Upper lobe of left lung (tissue), 6 donors: ENCODE measurements at regions not wholly inside any gene's neighbourhood (a gene's known extent, or its start where the extent isn't known, plus 50 kb on each side); places are given as distances from the start of the nearest gene placed in this dataset.

Source experiments
- ATAC-seq, 2 donors: fragments of 200-7000 bp; cut with Tn5 transposase; one replicate each; pipeline ENCODE4 v1.9.1; 2022; ENCODE audit warnings: mild to moderate bottlenecking in 2 of 2, moderate library complexity in 2 of 2; ENCODE audit not compliant: low FRiP score in 2 of 2
- DNase-seq, 2 donors: peaks; one replicate each; pipeline ENCODE4 v3.0.0-alpha.2; 2019 to 2020
- H3K27ac ChIP-seq, 4 donors: fragments of 200-600 bp; sonication (generic); one replicate each; pipeline ENCODE4 v1.5.1; 2016 to 2019
- H3K27me3 ChIP-seq, 4 donors: fragments of 200-600 bp; sonication (generic); one replicate each; pipeline ENCODE4 v1.5.1; 2017 to 2019
- H3K36me3 ChIP-seq, 4 donors: fragments of 200-600 bp; sonication (generic); one replicate each; pipeline ENCODE4 v1.5.1; 2016 to 2019
- H3K4me1 ChIP-seq, 4 donors: fragments of 200-600 bp; sonication (generic); one replicate each; pipeline ENCODE4 v1.5.1; 2018 to 2019
- H3K4me3 ChIP-seq, 4 donors: fragments of 200-600 bp; sonication (generic); one replicate each; pipeline ENCODE4 v1.5.1; 2017 to 2019; ENCODE audit warnings: mild to moderate bottlenecking in 2 of 4, moderate library complexity in 1 of 4
- H3K9me3 ChIP-seq, 4 donors: fragments of 200-600 bp; sonication (generic); one replicate each; pipeline ENCODE4 v1.5.1; 2018 to 2019
- CTCF ChIP-seq, 6 experiments: fragments of 450-650 bp in 4 of 6; fragments of 200-600 bp in 2 of 6; sonication (generic) in 2 of 6; IDR thresholded peaks; one replicate each; pipeline ENCODE4 v1.5.1; 2016 to 2019; ENCODE audit warnings: antibody characterized with exemption in 6 of 6
- EP300 ChIP-seq, 4 donors: sonication (generic); formaldehyde crosslinking; IDR thresholded peaks; one replicate each; pipeline ENCODE4 v1.5.1; 2017; ENCODE audit warnings: antibody characterized with exemption in 4 of 4, control low read depth in 2 of 4
- POLR2A ChIP-seq, 4 donors: fragments of 450-650 bp; IDR thresholded peaks; one replicate each; pipeline ENCODE4 v1.5.1; 2016 to 2017; ENCODE audit warnings: antibody characterized with exemption in 4 of 4, mild to moderate bottlenecking in 2 of 4
- POLR2AphosphoS5 ChIP-seq, 2 donors: sonication (generic); formaldehyde crosslinking; IDR thresholded peaks; one replicate each; pipeline ENCODE4 v1.5.1; 2017; ENCODE audit warnings: antibody characterized with exemption in 2 of 2
- whole genome bisulfite sequencing, 2 donors: methylation state at CpG; one replicate each; pipeline ENCODE4 v1.1.5; 2017 to 2018; 5-methylcytosine and 5-hydroxymethylcytosine counted together
- donor health status: DM: no; HTN: no; CAD: no; lungs with moderate emphysema.
- donor health status: DM: no; HTN: yes; CAD: no; lungs with severe emphysema.

- no peak for TF ChIP-seq POLR2AphosphoS5 (IDR thresholded peaks at IDR 0.05)
- TF ChIP-seq POLR2A (IDR thresholded peaks at IDR 0.05), result no peak
- TF ChIP-seq CTCF (IDR thresholded peaks at IDR 0.05), result no peak
- no peak for TF ChIP-seq EP300 (IDR thresholded peaks at IDR 0.05)
- no peak for DNase-seq
- Histone ChIP-seq H3K36me3 (no peaks in the 10 kb centered on the region), H3K27me3 (no peaks in the 10 kb centered on the region), H3K4me1 (peaks cover 0 to 4% (median 1%) of the 10 kb centered on the region in 4 donors), H3K9me3 (no peaks in the 10 kb centered on the region), H3K27ac (no peak overlapping the region), H3K4me3 (no peak overlapping the region)
- ATAC-seq, result no peak
- 63 to 75% methylated on average over 4 of the region's 4 CpGs for WGBS, 2 donors
These were observed 50.6 kb upstream of the EXOC2 start for GRCh38 chr6:743320-744096.
